ENCODE measurements at regions not wholly inside any gene's neighbourhood (a gene's known extent, or its start where the extent isn't known, plus 50 kb on each side); places are given as distances from the start of the nearest gene placed in this dataset.

DNA sequence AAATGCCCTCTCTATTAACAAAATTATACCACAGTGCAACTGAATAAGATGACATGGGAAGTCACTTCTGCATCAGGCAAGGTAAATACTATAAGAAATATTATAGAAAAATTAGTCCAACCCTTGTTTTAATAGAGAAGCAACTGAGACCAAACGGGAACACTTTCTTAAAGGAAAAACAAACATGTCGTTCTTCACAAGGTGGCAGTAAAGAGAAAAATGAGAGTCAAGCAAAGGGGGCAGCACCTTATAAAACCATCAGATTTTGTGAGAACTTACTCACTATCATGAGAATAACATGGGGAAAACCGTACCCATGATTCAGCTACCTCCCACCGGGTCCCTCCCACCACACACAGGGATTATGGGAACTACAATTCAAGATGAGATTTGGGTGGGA is 481.7 kb upstream of the CRIM1 start:
- no peak for TF ChIP-seq POLR2AphosphoS5 (IDR thresholded peaks at IDR 0.05; ENCODE audit: low read depth)
- TF ChIP-seq, protein P1, sequence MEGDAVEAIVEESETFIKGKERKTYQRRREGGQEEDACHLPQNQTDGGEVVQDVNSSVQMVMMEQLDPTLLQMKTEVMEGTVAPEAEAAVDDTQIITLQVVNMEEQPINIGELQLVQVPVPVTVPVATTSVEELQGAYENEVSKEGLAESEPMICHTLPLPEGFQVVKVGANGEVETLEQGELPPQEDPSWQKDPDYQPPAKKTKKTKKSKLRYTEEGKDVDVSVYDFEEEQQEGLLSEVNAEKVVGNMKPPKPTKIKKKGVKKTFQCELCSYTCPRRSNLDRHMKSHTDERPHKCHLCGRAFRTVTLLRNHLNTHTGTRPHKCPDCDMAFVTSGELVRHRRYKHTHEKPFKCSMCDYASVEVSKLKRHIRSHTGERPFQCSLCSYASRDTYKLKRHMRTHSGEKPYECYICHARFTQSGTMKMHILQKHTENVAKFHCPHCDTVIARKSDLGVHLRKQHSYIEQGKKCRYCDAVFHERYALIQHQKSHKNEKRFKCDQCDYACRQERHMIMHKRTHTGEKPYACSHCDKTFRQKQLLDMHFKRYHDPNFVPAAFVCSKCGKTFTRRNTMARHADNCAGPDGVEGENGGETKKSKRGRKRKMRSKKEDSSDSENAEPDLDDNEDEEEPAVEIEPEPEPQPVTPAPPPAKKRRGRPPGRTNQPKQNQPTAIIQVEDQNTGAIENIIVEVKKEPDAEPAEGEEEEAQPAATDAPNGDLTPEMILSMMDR (IDR thresholded peaks at IDR 0.05; ENCODE audit: insufficient read depth, low read length) = no peak

All from HL-60 (cell line).